K562 (cell line): ENCODE measurements at regions not wholly inside any gene's neighbourhood (a gene's known extent, or its start where the extent isn't known, plus 50 kb on each side); places are given as distances from the start of the nearest gene placed in this dataset.

ENCODE experiments used
- ATAC-seq: fragments of 200-7000 bp; cut with Tn5 transposase; 3 replicates; pipeline ENCODE4 v1.9.1; 2020; ENCODE audit warnings: moderate library complexity
- BruUV-seq: library from RNA; stranded (reverse); fragments of 400-500 nt; replicated peaks from 2 replicates; lab custom pipeline; 2021; lab: Mats Ljungman, UMichigan
- CTCF ChIA-PET: fragments of 300-600 bp; formaldehyde crosslinking; extraction: SDS; loops from one replicate; lab custom pipeline; 2021; ENCODE audit warnings: low intra/inter-chr PET ratio; lab: Yijun Ruan, JAX
- POLR2A ChIA-PET: fragments of 300-600, 350-650 bp; sonication (Branson Sonifier 250); formaldehyde crosslinking; extraction: SDS; loops from one replicate; lab custom pipeline; 2021; ENCODE audit warnings: antibody characterized with exemption, inconsistent platforms; lab: Yijun Ruan, JAX
- DNase-seq, 4 experiments: peaks; one replicate each; pipeline versions ENCODE4 v3.0.0 to v3.0.0-alpha.2; 2011 to 2018; ENCODE audit warnings: low spot score in 3 of 4, mixed read lengths in 3 of 4; ENCODE audit errors: extremely low read depth in 1 of 4
- FAIRE-seq: peaks from 2 replicates; lab custom pipeline; 2011; peaks lifted over from hg19 to GRCh38; lab: Jason Lieb, UNC
- H2AFZ ChIP-seq: 2 replicates; pipeline ENCODE4 v1.6.0; 2011; ENCODE audit warnings: low read depth, low read length, control low read depth, inconsistent platforms
- H3K27ac ChIP-seq: fragments of 200-600 bp; 3 replicates; pipeline ENCODE4 v1.8.0; 2011; ENCODE audit warnings: low read depth, mild to moderate bottlenecking, control low read depth, inconsistent platforms, low read length, moderate library complexity, mixed read lengths; ENCODE audit errors: extremely low read depth
- H3K27me3 ChIP-seq, 2 experiments: fragments of 300-600 bp in 1 of 2; 2 replicates in 1 of 2; 3 replicates in 1 of 2; pipeline versions ENCODE4 v1.6.0 to v1.8.0; 2011; ENCODE audit warnings: inconsistent platforms in 2 of 2, low read length in 2 of 2, mild to moderate bottlenecking in 1 of 2, mixed read lengths in 1 of 2, moderate library complexity in 1 of 2; ENCODE audit not compliant: control insufficient read depth in 2 of 2, insufficient read depth in 2 of 2
- H3K36me3 ChIP-seq: fragments of 300-600 bp; 3 replicates; pipeline ENCODE4 v1.8.0; 2011; ENCODE audit warnings: mild to moderate bottlenecking, low read length, inconsistent platforms; ENCODE audit not compliant: control insufficient read depth, insufficient read depth
- H3K4me1 ChIP-seq, 2 experiments: fragments of 200-600 bp in 1 of 2; replicated peaks in 1 of 2; 2 replicates in 1 of 2; 3 replicates in 1 of 2; pipeline versions ENCODE4 v1.5.1 to v1.8.0; 2011; ENCODE audit warnings: inconsistent platforms in 2 of 2, low read length in 2 of 2, mild to moderate bottlenecking in 1 of 2, mixed read lengths in 1 of 2, moderate library complexity in 1 of 2; ENCODE audit not compliant: control insufficient read depth in 2 of 2, insufficient read depth in 2 of 2
- H3K4me2 ChIP-seq: 2 replicates; pipeline ENCODE4 v1.6.1; 2011; ENCODE audit warnings: low read length, control low read depth, inconsistent platforms, mixed read lengths; ENCODE audit not compliant: insufficient read depth
- H3K4me3 ChIP-seq: fragments of 200-600 bp; sonication (generic), shearing (Covaris generic); 2 replicates; pipeline ENCODE4 v1.5.1; 2016; ENCODE audit warnings: control low read depth, inconsistent platforms
- H3K79me2 ChIP-seq: fragments of 200-600 bp; 3 replicates; pipeline ENCODE4 v1.8.0; 2011; ENCODE audit warnings: low read length, inconsistent platforms; ENCODE audit not compliant: control insufficient read depth, insufficient read depth
- H3K9ac ChIP-seq, 2 experiments: 2 replicates each; pipeline versions ENCODE4 v1.6.0 to v1.6.1; 2011; ENCODE audit warnings: low read depth in 2 of 2, low read length in 2 of 2, control low read depth in 1 of 2, inconsistent platforms in 1 of 2, mild to moderate bottlenecking in 1 of 2, mixed read lengths in 1 of 2; ENCODE audit not compliant: insufficient read depth in 1 of 2
- H3K9me1 ChIP-seq: one replicate; pipeline ENCODE4 v1.6.0; 2011; ENCODE audit warnings: inconsistent platforms, mild to moderate bottlenecking, low read length, moderate library complexity; ENCODE audit not compliant: control insufficient read depth, insufficient read depth
- H3K9me3 ChIP-seq: replicated peaks from 2 replicates; pipeline ENCODE4 v1.5.1; 2011; ENCODE audit warnings: low read depth, low read length, inconsistent platforms; ENCODE audit not compliant: control insufficient read depth, insufficient read depth
- H4K20me1 ChIP-seq: replicated peaks from 2 replicates; pipeline ENCODE4 v1.6.1; 2011; ENCODE audit warnings: low read length, inconsistent platforms, mixed read lengths; ENCODE audit not compliant: control insufficient read depth, insufficient read depth
- GATA2 ChIP-seq: sonication (generic); formaldehyde crosslinking; IDR thresholded peaks from 2 replicates; pipeline ENCODE4 v1.4.0; 2020; ENCODE audit warnings: mild to moderate bottlenecking, missing genetic modification reagents
- HINFP ChIP-seq: fragments of 450-650 bp; conservative IDR thresholded peaks from 2 replicates; pipeline ENCODE4 v1.6.1; 2016; ENCODE audit warnings: missing genetic modification characterization, low read depth, mild to moderate bottlenecking, control low read depth, missing compliant biosample characterization
- KLF16 ChIP-seq: IDR thresholded peaks from 2 replicates; pipeline ENCODE4 v1.6.1; 2016; ENCODE audit warnings: antibody characterized with exemption
- MBD1 ChIP-seq: fragments of 250-450 bp; sonication (Bioruptor Pico); IDR thresholded peaks from 2 replicates; pipeline ENCODE4 v1.8.0; 2022; ENCODE audit warnings: inconsistent platforms
- NR3C1 ChIP-seq: sonication (generic); formaldehyde crosslinking; IDR thresholded peaks from 2 replicates; pipeline ENCODE4 v1.8.1; 2022; ENCODE audit warnings: missing genetic modification reagents
- RFX1 ChIP-seq: fragments of 450-650 bp; IDR thresholded peaks from 2 replicates; pipeline ENCODE4 v1.6.1; 2016; ENCODE audit warnings: mild to moderate bottlenecking, moderate library complexity
- RREB1 ChIP-seq: fragments of 250-450 bp; sonication (Bioruptor Pico); IDR thresholded peaks from 2 replicates; pipeline ENCODE4 v1.4.0; 2020
- SNRNP70 ChIP-seq: fragments of 200-400 bp; formaldehyde crosslinking; optimal IDR thresholded peaks from 2 replicates; pipeline ENCODE3; 2017; ENCODE audit warnings: low read depth, low read length
- STAT6 ChIP-seq: sonication (generic); formaldehyde crosslinking; IDR thresholded peaks from 2 replicates; pipeline ENCODE4 v1.8.1; 2023; ENCODE audit warnings: mild to moderate bottlenecking, missing genetic modification reagents
- ZNF212 ChIP-seq: fragments of 450-650 bp; formaldehyde crosslinking; IDR thresholded peaks from 2 replicates; pipeline ENCODE4 v1.4.0; 2020; ENCODE audit warnings: mild to moderate bottlenecking
- ZNF324 ChIP-seq: fragments of 250-450 bp; sonication (Bioruptor Pico); IDR thresholded peaks from 2 replicates; pipeline ENCODE4 v1.4.0; 2020; ENCODE audit warnings: mild to moderate bottlenecking
- ZNF699 ChIP-seq: fragments of 250-450 bp; sonication (Bioruptor Pico); IDR thresholded peaks from 2 replicates; pipeline ENCODE4 v1.8.0; 2021; ENCODE audit warnings: mild to moderate bottlenecking, moderate library complexity; ENCODE audit not compliant: insufficient replicate concordance
- WGBS: fragments of 100-300 bp; shearing (Covaris generic); methylation state at CpG from one replicate; pipeline ENCODE4 v1.1.6; 2016; ENCODE audit warnings: low coverage, mixed read lengths; ENCODE audit not compliant: insufficient coverage; ENCODE audit errors: missing lambda C conversion rate; 5-methylcytosine and 5-hydroxymethylcytosine counted together
- in situ Hi-C: fragments of 300-500 bp; cut with MboI; formaldehyde crosslinking; loops from 4 replicates; pipeline ENCODE4 v1.15.0; 2018; ENCODE audit warnings: inconsistent platforms, mixed read lengths
- intact Hi-C: fragments of 100-400 bp; cut with micrococcal nuclease; formaldehyde crosslinking; loops from 2 replicates; pipeline ENCODE4 v1.14.2; 2022

DNA sequence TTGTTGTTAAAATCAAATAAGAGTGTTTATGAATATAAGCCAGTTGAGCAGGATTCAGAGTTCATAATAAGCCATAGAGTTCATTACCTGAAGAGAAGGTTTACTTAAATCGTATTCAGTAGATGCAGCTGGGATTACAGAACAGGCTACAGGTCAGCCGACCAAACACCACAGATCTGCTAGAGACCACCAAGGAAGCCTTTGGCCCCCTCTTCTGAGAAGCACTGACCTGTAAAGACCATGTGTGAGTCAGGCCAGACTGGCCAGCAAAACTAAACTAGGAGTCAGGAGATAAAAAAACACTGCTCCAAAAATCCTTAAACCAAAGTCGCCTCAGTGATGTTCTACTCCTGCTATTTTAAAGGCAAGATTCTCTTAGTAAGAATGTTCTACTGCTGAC, 1125.5 kb downstream of the FAT4 start:
- no peaks in the 10 kb centered on the region for H3K9me3 ChIP-seq
- H2AFZ ChIP-seq, result no peak overlapping the region
- H3K9me1 ChIP-seq, result no peaks in the 10 kb centered on the region
- WGBS, result 73% methylated on average over 3 of the region's 3 CpGs
- peaks cover 26% of the 10 kb centered on the region for H3K36me3 ChIP-seq
- in situ Hi-C loops, result no loop called here
- intact Hi-C loops, result no loop called here
- no peak overlapping the region for H3K4me3 ChIP-seq
- BruUV-seq, result no TSS peak
- ChIA-PET CTCF (no interaction called here), POLR2A (no interaction called here)
- no peaks in the 10 kb centered on the region for H3K27me3 ChIP-seq
- FAIRE-seq (no peak), ATAC-seq (no peak), DNase-seq (no peak)
- H3K4me1 ChIP-seq, result no peaks in the 10 kb centered on the region
- no peak overlapping the region for H3K27ac ChIP-seq
- no peaks in the 10 kb centered on the region for H3K79me2 ChIP-seq
- no peaks in the 10 kb centered on the region for H4K20me1 ChIP-seq
- H3K4me2 ChIP-seq, result no peak overlapping the region
- no peak overlapping the region for H3K9ac ChIP-seq
- TF ChIP-seq ZNF212 (CRISPR knock-in tag), result no peak
- no peak for TF ChIP-seq RREB1
- no peak for TF ChIP-seq ZNF699 (CRISPR knock-in tag)
- no peak for TF ChIP-seq KLF16
- no peak for TF ChIP-seq HINFP
- no peak for TF ChIP-seq MBD1 (CRISPR knock-in tag)
- TF ChIP-seq NR3C1 (CRISPR knock-in tag), result no peak
- TF ChIP-seq SNRNP70, result no peak
- no peak for TF ChIP-seq STAT6 (CRISPR knock-in tag)
- no peak for TF ChIP-seq GATA2 (CRISPR knock-in tag)
- no peak for TF ChIP-seq ZNF324 (CRISPR knock-in tag)
- no peak for TF ChIP-seq RFX1
